Stomach smooth muscle (tissue), 2 donors: ENCODE measurements at regions not wholly inside any gene's neighbourhood (a gene's known extent, or its start where the extent isn't known, plus 50 kb on each side); places are given as distances from the start of the nearest gene placed in this dataset.

Experiments used
- H3K27ac ChIP-seq: one replicate; pipeline ENCODE4 v1.7.0; 2013; ENCODE audit warnings: mild to moderate bottlenecking, low read length, inconsistent platforms
- H3K27me3 ChIP-seq, 2 donors: one replicate each; pipeline ENCODE4 v1.7.0; 2013; ENCODE audit warnings: low read length in 2 of 2; ENCODE audit not compliant: insufficient read depth in 2 of 2, control insufficient read depth in 1 of 2
- H3K36me3 ChIP-seq, 2 donors: one replicate each; pipeline ENCODE4 v1.7.0; 2013; ENCODE audit warnings: low read length in 2 of 2; ENCODE audit not compliant: control insufficient read depth in 2 of 2, insufficient read depth in 2 of 2
- H3K4me1 ChIP-seq: one replicate; pipeline ENCODE4 v1.7.0; 2013; ENCODE audit warnings: low read length; ENCODE audit not compliant: control insufficient read depth, insufficient read depth
- H3K4me3 ChIP-seq, 2 donors: one replicate each; pipeline ENCODE4 v1.7.0; 2013; ENCODE audit warnings: low read length in 2 of 2
- H3K9ac ChIP-seq, 2 donors: one replicate each; pipeline ENCODE4 v1.7.0; 2013; ENCODE audit warnings: low read length in 2 of 2, mild to moderate bottlenecking in 1 of 2
- H3K9me3 ChIP-seq, 2 donors: one replicate each; pipeline ENCODE4 v1.7.0; 2013; ENCODE audit warnings: low read length in 2 of 2; ENCODE audit not compliant: control insufficient read depth in 2 of 2
- donor health status: healthy.
- donor health status: Pancreatic carcinoma.

DNA sequence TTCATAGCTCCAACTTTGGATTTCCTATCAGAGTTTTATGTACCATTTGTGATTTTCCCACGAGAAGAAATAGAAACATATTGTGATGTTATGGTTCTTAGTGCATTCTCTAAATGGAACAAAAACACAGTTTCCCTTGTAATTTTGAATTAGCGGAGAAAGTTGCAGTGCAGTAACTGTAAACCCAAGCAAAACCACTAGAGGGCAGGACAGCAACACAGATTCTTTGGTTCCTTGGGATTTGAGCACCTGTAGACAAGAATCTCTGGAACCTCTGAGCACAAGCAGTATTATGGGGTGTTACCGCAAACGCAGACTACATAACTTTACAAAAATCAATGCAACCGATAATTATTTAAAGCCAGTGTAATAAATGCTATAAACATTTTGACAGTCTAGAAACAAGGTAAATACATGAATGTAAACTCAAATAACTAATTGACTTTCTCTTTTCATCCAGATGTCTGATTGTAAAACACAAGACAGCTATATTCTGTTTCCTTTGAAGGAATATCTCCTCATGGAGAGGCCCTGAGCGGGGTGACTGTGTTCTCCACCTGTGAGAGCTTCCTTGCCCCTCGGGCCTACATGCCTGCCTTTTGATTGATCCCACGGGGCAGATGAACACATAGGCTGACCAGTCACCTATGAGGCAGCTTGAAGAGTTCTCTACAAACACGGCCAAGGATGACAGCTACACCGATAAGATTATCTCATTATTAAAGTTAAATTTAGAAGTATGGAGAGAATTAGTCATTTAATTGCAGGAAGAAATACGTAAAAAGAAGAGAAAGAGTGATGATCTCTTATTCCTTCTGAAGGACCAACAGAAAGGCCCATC, 67.5 kb upstream of the COL21A1 start:
- no peak overlapping the region for H3K9ac ChIP-seq
- H3K27ac ChIP-seq, result no peak overlapping the region
- no peak overlapping the region for H3K4me3 ChIP-seq
- no peaks in the 10 kb centered on the region for H3K36me3 ChIP-seq
- H3K4me1 ChIP-seq, result no peaks in the 10 kb centered on the region
- H3K9me3 ChIP-seq, result no peaks in the 10 kb centered on the region
- no peaks in the 10 kb centered on the region for H3K27me3 ChIP-seq

DNA sequence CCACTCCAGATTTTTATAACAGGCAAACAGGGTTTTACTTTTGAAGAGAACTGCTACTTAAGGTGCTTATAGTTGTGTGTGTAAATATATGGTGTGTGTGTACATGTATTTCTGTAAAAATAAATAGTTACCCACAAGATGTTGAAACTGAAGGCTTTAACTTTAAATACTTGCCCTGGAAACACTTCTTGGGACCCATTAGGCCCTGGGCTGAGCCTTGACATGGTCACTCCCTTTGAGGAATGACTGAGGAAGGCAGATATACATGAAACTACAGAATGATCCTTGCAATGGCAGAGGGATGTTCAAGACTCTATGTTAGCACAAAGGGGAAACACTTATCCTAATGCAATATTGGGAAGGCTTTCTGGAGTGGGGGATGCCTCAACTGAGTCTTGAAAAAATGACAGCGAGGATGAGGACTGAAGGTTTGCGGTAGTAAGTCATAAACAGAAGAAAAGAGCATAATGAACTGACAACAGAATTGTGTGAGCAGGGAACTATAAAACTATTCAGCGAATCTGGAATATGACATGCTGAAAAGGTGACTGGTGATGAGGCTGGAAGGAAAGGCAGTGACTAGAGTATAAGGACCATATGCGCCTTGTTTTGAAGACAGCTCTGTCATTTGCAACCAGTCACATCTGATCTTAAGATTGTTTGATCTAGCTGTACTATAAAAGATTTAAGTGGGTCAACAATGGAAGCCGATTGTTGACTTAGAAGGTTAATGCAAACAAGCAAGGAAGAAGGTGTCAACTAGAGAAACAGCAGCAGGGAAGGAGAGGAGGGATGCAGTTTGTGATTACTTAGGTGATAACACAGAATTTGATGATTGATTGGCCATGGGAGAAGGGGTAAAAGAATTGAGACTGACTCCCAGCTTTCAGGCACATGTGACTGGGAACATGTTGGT, 64.4 kb upstream of the COL21A1 start:
- Histone ChIP-seq H3K27ac (no peak overlapping the region), H3K4me3 (no peak overlapping the region), H3K9ac (no peak overlapping the region), H3K9me3 (no peaks in the 10 kb centered on the region), H3K36me3 (no peaks in the 10 kb centered on the region), H3K27me3 (no peaks in the 10 kb centered on the region), H3K4me1 (no peaks in the 10 kb centered on the region)

DNA sequence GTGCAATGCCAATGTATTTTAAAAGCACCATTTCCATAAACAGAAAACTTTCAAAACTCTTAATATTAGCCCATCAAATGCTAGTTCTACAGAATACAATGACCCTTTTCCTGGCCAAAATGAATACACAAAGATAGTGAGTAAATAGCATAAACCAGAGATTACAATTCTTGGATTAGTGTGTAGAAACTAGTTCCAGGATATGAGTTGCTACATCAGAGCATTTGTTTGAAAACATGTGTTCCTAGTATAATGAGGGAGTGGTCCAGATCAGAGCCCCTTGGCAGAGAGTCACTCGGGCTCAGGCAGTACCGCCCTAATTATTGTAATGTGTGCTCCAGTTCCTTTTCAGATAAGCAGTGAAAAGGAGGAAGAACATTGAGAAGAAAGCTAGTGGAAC, 63.7 kb upstream of the COL21A1 start:
- Histone ChIP-seq H3K4me1 (no peaks in the 10 kb centered on the region), H3K9me3 (no peaks in the 10 kb centered on the region), H3K4me3 (no peak overlapping the region), H3K36me3 (no peaks in the 10 kb centered on the region), H3K9ac (no peak overlapping the region), H3K27ac (no peak overlapping the region), H3K27me3 (no peaks in the 10 kb centered on the region)

DNA sequence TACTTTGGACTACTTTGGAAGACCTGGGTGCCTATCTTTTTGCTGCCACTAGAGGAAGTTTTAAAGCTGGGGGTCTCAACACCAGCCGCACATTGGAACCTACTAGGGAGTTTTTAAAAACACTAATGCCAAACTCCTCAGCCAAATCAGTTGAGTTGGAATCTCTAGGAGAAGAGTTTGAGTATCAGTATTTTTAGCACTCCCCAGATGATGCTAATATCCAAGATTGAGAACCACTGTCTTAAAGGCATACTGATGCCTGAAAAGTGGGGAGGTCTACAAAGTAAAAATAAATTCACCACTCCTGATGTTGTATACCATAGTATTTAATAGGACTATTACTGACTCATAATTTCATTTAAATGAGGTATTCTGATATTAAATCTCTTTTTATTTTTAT, 62.9 kb upstream of the COL21A1 start:
- Histone ChIP-seq H3K27ac (no peak overlapping the region), H3K9ac (no peak overlapping the region), H3K9me3 (no peaks in the 10 kb centered on the region), H3K4me1 (no peaks in the 10 kb centered on the region), H3K36me3 (no peaks in the 10 kb centered on the region), H3K27me3 (no peaks in the 10 kb centered on the region), H3K4me3 (no peak overlapping the region)

DNA sequence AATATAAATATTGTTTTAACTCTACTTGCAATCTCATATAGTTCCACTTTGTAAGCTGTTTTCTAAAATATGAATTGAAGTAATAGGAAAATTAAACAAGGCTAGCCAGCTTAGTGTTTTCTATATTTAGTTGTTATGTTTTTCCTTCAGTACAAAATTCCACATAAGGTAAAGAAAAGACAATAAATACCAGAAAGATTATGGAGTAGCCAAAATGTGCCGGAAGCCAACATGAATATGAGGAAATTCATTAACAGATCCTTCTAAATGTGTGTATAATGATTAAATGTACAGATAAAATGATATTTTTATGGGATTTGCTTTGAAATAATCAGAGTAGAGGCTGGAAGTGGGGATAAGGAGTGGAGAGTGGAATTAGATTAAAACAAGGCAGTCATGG, 52.5 kb upstream of the COL21A1 start:
- Histone ChIP-seq H3K36me3 (no peaks in the 10 kb centered on the region), H3K9ac (no peak overlapping the region), H3K9me3 (no peaks in the 10 kb centered on the region)

DNA sequence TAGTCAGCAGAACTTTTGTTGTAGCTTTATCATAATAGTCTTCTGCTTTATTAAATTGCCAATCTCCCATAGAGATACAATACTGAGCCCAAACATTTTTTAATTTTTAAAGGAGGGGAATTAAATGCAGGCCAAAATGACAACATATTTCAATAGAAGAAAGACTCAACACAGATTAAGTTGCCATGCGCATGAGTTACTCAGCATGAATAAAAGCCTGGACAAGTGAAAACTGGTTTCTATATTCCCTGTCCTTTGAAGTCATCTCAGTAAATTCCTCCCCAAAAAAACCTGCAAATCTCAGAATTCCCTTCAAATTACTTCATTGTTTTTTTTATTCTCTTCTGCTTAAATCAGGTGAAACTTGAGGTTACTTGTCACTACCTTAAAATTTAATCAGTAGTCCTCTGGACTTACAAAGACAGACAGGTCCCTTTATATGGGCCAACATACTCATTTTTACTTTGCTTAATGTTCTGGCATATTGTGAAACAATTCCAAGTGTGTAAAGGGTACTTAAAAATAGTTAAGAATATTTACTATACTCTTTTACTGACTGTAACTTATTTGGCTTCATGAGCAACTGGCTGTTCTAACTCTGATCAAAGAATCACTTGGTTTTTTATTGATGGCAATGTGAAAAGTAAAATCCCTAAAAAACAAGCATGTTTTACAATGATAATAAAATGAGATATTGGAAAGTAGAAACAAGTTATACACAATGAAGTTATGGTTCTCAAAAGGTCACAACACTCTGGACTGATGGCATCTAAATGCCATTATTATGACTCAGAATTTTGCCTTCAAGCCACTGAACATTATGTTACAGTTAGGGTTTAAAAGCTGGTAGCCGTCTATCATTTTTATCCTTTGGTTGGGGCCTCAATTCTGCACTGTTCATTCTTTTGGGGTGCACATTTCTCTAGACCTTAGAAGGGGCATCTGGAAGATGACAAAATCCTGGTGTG, 49.9 kb upstream of the COL21A1 start:
- no peaks in the 10 kb centered on the region for H3K9me3 ChIP-seq
- H3K9ac ChIP-seq, result no peak overlapping the region
- H3K36me3 ChIP-seq, result no peaks in the 10 kb centered on the region
- peaks cover 4% of the 10 kb centered on the region for H3K4me1 ChIP-seq
- no peak overlapping the region for H3K27ac ChIP-seq
- no peaks in the 10 kb centered on the region for H3K27me3 ChIP-seq
- H3K4me3 ChIP-seq, result no peak overlapping the region

More for the DNA sequence above, 52.5 kb upstream of the COL21A1 start:
- Histone ChIP-seq H3K4me1 (peaks cover 4% of the 10 kb centered on the region), H3K27ac (no peak overlapping the region), H3K27me3 (no peaks in the 10 kb centered on the region), H3K4me3 (no peak overlapping the region)
